Stimulated activated naive B cell treated with anti-CD40 and anti-IgM and Interleukin-4, amounts not matched to agents 10 μg/mL and 1 μg/mL and 100 μg/mL, for 72 hours (primary cell): ENCODE measurements at regions not wholly inside any gene's neighbourhood (a gene's known extent, or its start where the extent isn't known, plus 50 kb on each side); places are given as distances from the start of the nearest gene placed in this dataset.

Source experiments
- ATAC-seq, 2 donors: fragments of 150-1000 bp; cut with Tn5 transposase; replicated peaks; 2 replicates each; pipeline ENCODE4 v1.10.0; 2021; ENCODE audit warnings: moderate library complexity in 1 of 2
- DNase-seq: peaks from one replicate; pipeline ENCODE4 v3.0.0; 2021
- H3K27ac Mint-ChIP-seq: one replicate; pipeline ENCODE4 v1.8.0; 2022; ENCODE audit warnings: mild to moderate bottlenecking, mixed read lengths
- H3K27me3 Mint-ChIP-seq, 2 donors: one replicate each; pipeline ENCODE4 v1.8.0; 2022; ENCODE audit warnings: mixed read lengths in 2 of 2
- H3K36me3 Mint-ChIP-seq, 2 donors: one replicate each; pipeline ENCODE4 v1.8.0; 2022; ENCODE audit warnings: mixed read lengths in 2 of 2, mild to moderate bottlenecking in 1 of 2
- H3K4me1 Mint-ChIP-seq, 2 donors: one replicate each; pipeline ENCODE4 v1.8.0; 2022; ENCODE audit warnings: mixed read lengths in 2 of 2, mild to moderate bottlenecking in 1 of 2
- H3K4me3 Mint-ChIP-seq, 2 donors: one replicate each; pipeline ENCODE4 v1.8.0; 2022; ENCODE audit warnings: mild to moderate bottlenecking in 2 of 2, mixed read lengths in 2 of 2, moderate library complexity in 1 of 2
- H3K9me3 Mint-ChIP-seq, 2 donors: one replicate each; pipeline ENCODE4 v1.8.0; 2022; ENCODE audit warnings: mixed read lengths in 2 of 2, mild to moderate bottlenecking in 1 of 2

GRCh38 chr3:117488983-117489382 lies 779.4 kb downstream of the TUSC7 start:
- no peaks in the 10 kb centered on the region for H3K36me3 Mint-ChIP-seq
- no peaks in the 10 kb centered on the region for H3K4me1 Mint-ChIP-seq
- H3K4me3 Mint-ChIP-seq: no peak overlapping the region
- H3K27me3 Mint-ChIP-seq: no peaks in the 10 kb centered on the region
- H3K9me3 Mint-ChIP-seq: peaks cover 0 to 2% of the 10 kb centered on the region in 2 donors
- no peak overlapping the region for H3K27ac Mint-ChIP-seq
- no peak for ATAC-seq
- no peak for DNase-seq

GRCh38 chr3:117489663-117490079 lies 780.1 kb downstream of the TUSC7 start:
- DNase-seq (no peak), ATAC-seq (no peak)
- H3K9me3 Mint-ChIP-seq: no peaks in the 10 kb centered on the region
- no peak overlapping the region for H3K4me3 Mint-ChIP-seq
- no peak overlapping the region for H3K27ac Mint-ChIP-seq
- no peaks in the 10 kb centered on the region for H3K36me3 Mint-ChIP-seq
- H3K27me3 Mint-ChIP-seq: no peaks in the 10 kb centered on the region
- no peaks in the 10 kb centered on the region for H3K4me1 Mint-ChIP-seq

GRCh38 chr3:117490716-117491115 lies 781.1 kb downstream of the TUSC7 start:
- Mint-ChIP-seq H3K4me1 (no peaks in the 10 kb centered on the region), H3K27ac (no peak overlapping the region), H3K4me3 (no peak overlapping the region), H3K27me3 (no peaks in the 10 kb centered on the region), H3K9me3 (no peaks in the 10 kb centered on the region), H3K36me3 (no peaks in the 10 kb centered on the region)
- DNase-seq (no peak), ATAC-seq (no peak)

GRCh38 chr3:117495620-117496019 lies 786.0 kb downstream of the TUSC7 start:
- no peak for ATAC-seq
- no peaks in the 10 kb centered on the region for H3K9me3 Mint-ChIP-seq
- no peaks in the 10 kb centered on the region for H3K36me3 Mint-ChIP-seq
- no peak overlapping the region for H3K27ac Mint-ChIP-seq
- no peaks in the 10 kb centered on the region for H3K4me1 Mint-ChIP-seq
- H3K27me3 Mint-ChIP-seq: no peaks in the 10 kb centered on the region
- H3K4me3 Mint-ChIP-seq: no peak overlapping the region
- DNase-seq: no peak

GRCh38 chr3:117499189-117499870 lies 789.8 kb downstream of the TUSC7 start:
- no peaks in the 10 kb centered on the region for H3K36me3 Mint-ChIP-seq
- H3K4me3 Mint-ChIP-seq: no peak overlapping the region
- no peaks in the 10 kb centered on the region for H3K27me3 Mint-ChIP-seq
- no peak overlapping the region for H3K27ac Mint-ChIP-seq
- H3K9me3 Mint-ChIP-seq: no peaks in the 10 kb centered on the region
- ATAC-seq (no peak), DNase-seq (no peak)
- H3K4me1 Mint-ChIP-seq: no peaks in the 10 kb centered on the region

- no peaks in the 10 kb centered on the region for H3K27me3 Mint-ChIP-seq
- H3K27ac Mint-ChIP-seq: no peak overlapping the region
- DNase-seq (no peak), ATAC-seq (no peak)
- no peaks in the 10 kb centered on the region for H3K9me3 Mint-ChIP-seq
- no peak overlapping the region for H3K4me3 Mint-ChIP-seq
- no peaks in the 10 kb centered on the region for H3K4me1 Mint-ChIP-seq
- H3K36me3 Mint-ChIP-seq: no peaks in the 10 kb centered on the region
These were observed 798.4 kb downstream of the TUSC7 start for GRCh38 chr3:117507958-117508357.

GRCh38 chr3:117509858-117510257 lies 800.3 kb downstream of the TUSC7 start:
- H3K27ac Mint-ChIP-seq: no peak overlapping the region
- H3K9me3 Mint-ChIP-seq: no peaks in the 10 kb centered on the region
- no peaks in the 10 kb centered on the region for H3K36me3 Mint-ChIP-seq
- no peaks in the 10 kb centered on the region for H3K4me1 Mint-ChIP-seq
- no peaks in the 10 kb centered on the region for H3K27me3 Mint-ChIP-seq
- DNase-seq: no peak
- no peak overlapping the region for H3K4me3 Mint-ChIP-seq
- no peak for ATAC-seq

GRCh38 chr3:117510396-117510795 lies 800.8 kb downstream of the TUSC7 start:
- no peaks in the 10 kb centered on the region for H3K9me3 Mint-ChIP-seq
- H3K4me3 Mint-ChIP-seq: no peak overlapping the region
- no peak overlapping the region for H3K27ac Mint-ChIP-seq
- H3K36me3 Mint-ChIP-seq: no peaks in the 10 kb centered on the region
- DNase-seq: no peak
- H3K4me1 Mint-ChIP-seq: no peaks in the 10 kb centered on the region
- ATAC-seq: no peak
- H3K27me3 Mint-ChIP-seq: no peaks in the 10 kb centered on the region

- no peaks in the 10 kb centered on the region for H3K36me3 Mint-ChIP-seq
- no peak overlapping the region for H3K27ac Mint-ChIP-seq
- no peaks in the 10 kb centered on the region for H3K4me1 Mint-ChIP-seq
- peaks cover 0 to 5% of the 10 kb centered on the region in 2 donors for H3K27me3 Mint-ChIP-seq
- H3K4me3 Mint-ChIP-seq: no peak overlapping the region
- DNase-seq (no peak), ATAC-seq (no peak)
- H3K9me3 Mint-ChIP-seq: no peaks in the 10 kb centered on the region
These were observed 803.4 kb downstream of the TUSC7 start for GRCh38 chr3:117512975-117513374.

GRCh38 chr3:117515309-117515708 lies 805.7 kb downstream of the TUSC7 start:
- ATAC-seq (no peak), DNase-seq (no peak)
- Mint-ChIP-seq H3K27ac (no peak overlapping the region), H3K4me1 (no peaks in the 10 kb centered on the region), H3K27me3 (peaks cover 0 to 6% of the 10 kb centered on the region in 2 donors), H3K4me3 (no peak overlapping the region), H3K9me3 (no peaks in the 10 kb centered on the region), H3K36me3 (no peaks in the 10 kb centered on the region)

GRCh38 chr3:117518364-117518763 lies 808.8 kb downstream of the TUSC7 start:
- no peaks in the 10 kb centered on the region for H3K4me1 Mint-ChIP-seq
- ATAC-seq (no peak), DNase-seq (no peak)
- no peak overlapping the region for H3K27ac Mint-ChIP-seq
- no peaks in the 10 kb centered on the region for H3K9me3 Mint-ChIP-seq
- H3K27me3 Mint-ChIP-seq: peaks cover 0 to 6% of the 10 kb centered on the region in 2 donors
- no peak overlapping the region for H3K4me3 Mint-ChIP-seq
- no peaks in the 10 kb centered on the region for H3K36me3 Mint-ChIP-seq

- no peaks in the 10 kb centered on the region for H3K9me3 Mint-ChIP-seq
- H3K27ac Mint-ChIP-seq: no peak overlapping the region
- H3K36me3 Mint-ChIP-seq: no peaks in the 10 kb centered on the region
- H3K27me3 Mint-ChIP-seq: peaks cover 0 to 6% of the 10 kb centered on the region in 2 donors
- ATAC-seq: no peak
- H3K4me1 Mint-ChIP-seq: no peaks in the 10 kb centered on the region
- no peak for DNase-seq
- H3K4me3 Mint-ChIP-seq: no peak overlapping the region
These were observed 810.2 kb downstream of the TUSC7 start for GRCh38 chr3:117519776-117520175.

- no peaks in the 10 kb centered on the region for H3K9me3 Mint-ChIP-seq
- ATAC-seq: no peak
- H3K27ac Mint-ChIP-seq: no peak overlapping the region
- DNase-seq: no peak
- no peaks in the 10 kb centered on the region for H3K36me3 Mint-ChIP-seq
- no peaks in the 10 kb centered on the region for H3K4me1 Mint-ChIP-seq
- H3K27me3 Mint-ChIP-seq: peaks cover 0 to 6% of the 10 kb centered on the region in 2 donors
- H3K4me3 Mint-ChIP-seq: no peak overlapping the region
These were observed 811.0 kb downstream of the TUSC7 start for GRCh38 chr3:117520582-117520981.

GRCh38 chr3:117523418-117523817 lies 813.8 kb downstream of the TUSC7 start:
- no peaks in the 10 kb centered on the region for H3K9me3 Mint-ChIP-seq
- H3K4me3 Mint-ChIP-seq: no peak overlapping the region
- H3K27ac Mint-ChIP-seq: no peak overlapping the region
- DNase-seq: no peak
- no peaks in the 10 kb centered on the region for H3K4me1 Mint-ChIP-seq
- no peaks in the 10 kb centered on the region for H3K36me3 Mint-ChIP-seq
- no peaks in the 10 kb centered on the region for H3K27me3 Mint-ChIP-seq
- ATAC-seq: no peak

GRCh38 chr3:117524890-117525289 lies 815.3 kb downstream of the TUSC7 start:
- ATAC-seq (no peak), DNase-seq (no peak)
- Mint-ChIP-seq H3K27me3 (no peaks in the 10 kb centered on the region), H3K4me3 (no peak overlapping the region), H3K9me3 (no peaks in the 10 kb centered on the region), H3K4me1 (no peaks in the 10 kb centered on the region), H3K36me3 (no peaks in the 10 kb centered on the region), H3K27ac (no peak overlapping the region)
